Adrenal gland (tissue), 9 donors: ENCODE measurements at regions not wholly inside any gene's neighbourhood (a gene's known extent, or its start where the extent isn't known, plus 50 kb on each side); places are given as distances from the start of the nearest gene placed in this dataset.

Source experiments
- DNase-seq, 7 donors: peaks; one replicate each; pipeline ENCODE4 v3.0.0-alpha.2; 2019 to 2020
- H3K27ac ChIP-seq, 5 donors: fragments of 200-600 bp; sonication (generic) in 4 of 5; 1 replicate in 3 of 5; 2 replicates in 2 of 5; pipeline versions ENCODE4 v1.5.1 to v1.8.0; 2016 to 2020; ENCODE audit warnings: mild to moderate bottlenecking in 1 of 5
- H3K27me3 ChIP-seq: fragments of 200-600 bp; 2 replicates; pipeline ENCODE4 v1.8.0; 2021
- H3K36me3 ChIP-seq, 2 donors: fragments of 200-600 bp; replicated peaks in 1 of 2; 1 replicate in 1 of 2; 2 replicates in 1 of 2; pipeline versions ENCODE4 v1.5.1 to v1.8.0; 2018 to 2022
- H3K4me1 ChIP-seq, 2 donors: fragments of 200-600 bp; replicated peaks in 1 of 2; 1 replicate in 1 of 2; 2 replicates in 1 of 2; pipeline versions ENCODE4 v1.5.1 to v1.8.0; 2018 to 2021
- H3K4me3 ChIP-seq, 4 donors: fragments of 200-600 bp; sonication (generic) in 3 of 4; one replicate each; pipeline ENCODE4 v1.5.1; 2016 to 2018
- H3K9me3 ChIP-seq, 3 donors: fragments of 200-600 bp; sonication (generic) in 1 of 3; replicated peaks in 1 of 3; 1 replicate in 2 of 3; 2 replicates in 1 of 3; pipeline versions ENCODE4 v1.5.1 to v1.8.0; 2016 to 2021
- POLR2A ChIP-seq, 2 donors: fragments of 450-650 bp; IDR thresholded peaks; one replicate each; pipeline ENCODE4 v1.6.1; 2017; ENCODE audit warnings: antibody characterized with exemption in 2 of 2, mild to moderate bottlenecking in 2 of 2, moderate library complexity in 1 of 2
- WGBS, 4 donors: extraction: QIAGEN DNeasy Blood & Tissue Kit in 2 of 4; methylation state at CpG; one replicate each; pipeline versions ENCODE4 v1.1.5 to v1.1.7; 2013 to 2017; 5-methylcytosine and 5-hydroxymethylcytosine counted together
- intact Hi-C, 2 donors: fragments of 100-400 bp; cut with DNase I; formaldehyde crosslinking; loops; one replicate each; pipeline versions ENCODE4 v1.14.1 to v1.15.0; 2022 to 2023
- TF ChIP-seq, protein P1 (sequence below), 6 experiments: fragments of 450-650 bp in 4 of 6; fragments of 200-600 bp in 2 of 6; sonication (generic) in 1 of 6; IDR thresholded peaks; 1 replicate in 5 of 6; 2 replicates in 1 of 6; pipeline versions ENCODE4 v1.5.1 to v1.8.0; 2016 to 2021; ENCODE audit warnings: antibody characterized with exemption in 6 of 6, mild to moderate bottlenecking in 2 of 6, moderate library complexity in 1 of 6
- donor health status: healthy with polysubstance abuse.
- donor health status: Bipolar disorder and iron deficiency.
- donor health status: DM: yes; HTN: yes; CAD: no.
- donor health status: DM: no; HTN: no; CAD: no.
- donor health status: DM: no; HTN: no; CAD: no.

DNA sequence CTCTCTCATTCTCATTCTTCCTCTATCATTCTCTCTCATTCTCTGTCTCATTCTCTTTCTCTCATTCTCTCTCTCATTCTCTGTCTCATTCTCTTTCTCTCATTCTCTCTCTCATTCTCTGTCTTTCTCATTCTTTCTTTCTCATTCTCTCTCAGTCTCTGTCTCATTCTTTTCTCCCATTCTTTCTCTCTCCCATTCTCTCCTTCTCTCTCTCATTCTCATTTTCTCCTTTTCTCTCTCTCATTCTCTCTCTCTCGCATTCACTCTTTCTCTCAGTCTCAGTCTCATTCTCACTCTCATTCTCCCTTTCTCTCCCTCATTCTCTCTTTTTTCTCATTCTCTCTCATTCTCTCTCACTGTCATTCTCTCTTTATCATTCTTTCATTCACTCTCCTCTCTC, 152.0 kb upstream of the UQCRFS1 start:
- Histone ChIP-seq H3K4me1 (no peaks in the 10 kb centered on the region), H3K27ac (no peak overlapping the region), H3K9me3 (peaks cover 0 to 4% (median 0%) of the 10 kb centered on the region in 3 donors), H3K4me3 (no peak overlapping the region), H3K27me3 (no peaks in the 10 kb centered on the region), H3K36me3 (no peaks in the 10 kb centered on the region)
- intact Hi-C loops: no loop called here
- DNase-seq: no peak
- no peak for TF ChIP-seq POLR2A (IDR thresholded peaks at IDR 0.05)
- TF ChIP-seq, protein P1, sequence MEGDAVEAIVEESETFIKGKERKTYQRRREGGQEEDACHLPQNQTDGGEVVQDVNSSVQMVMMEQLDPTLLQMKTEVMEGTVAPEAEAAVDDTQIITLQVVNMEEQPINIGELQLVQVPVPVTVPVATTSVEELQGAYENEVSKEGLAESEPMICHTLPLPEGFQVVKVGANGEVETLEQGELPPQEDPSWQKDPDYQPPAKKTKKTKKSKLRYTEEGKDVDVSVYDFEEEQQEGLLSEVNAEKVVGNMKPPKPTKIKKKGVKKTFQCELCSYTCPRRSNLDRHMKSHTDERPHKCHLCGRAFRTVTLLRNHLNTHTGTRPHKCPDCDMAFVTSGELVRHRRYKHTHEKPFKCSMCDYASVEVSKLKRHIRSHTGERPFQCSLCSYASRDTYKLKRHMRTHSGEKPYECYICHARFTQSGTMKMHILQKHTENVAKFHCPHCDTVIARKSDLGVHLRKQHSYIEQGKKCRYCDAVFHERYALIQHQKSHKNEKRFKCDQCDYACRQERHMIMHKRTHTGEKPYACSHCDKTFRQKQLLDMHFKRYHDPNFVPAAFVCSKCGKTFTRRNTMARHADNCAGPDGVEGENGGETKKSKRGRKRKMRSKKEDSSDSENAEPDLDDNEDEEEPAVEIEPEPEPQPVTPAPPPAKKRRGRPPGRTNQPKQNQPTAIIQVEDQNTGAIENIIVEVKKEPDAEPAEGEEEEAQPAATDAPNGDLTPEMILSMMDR (IDR thresholded peaks at IDR 0.05): no peak
- WGBS, 4 donors: 87 to 93% (median 89%) methylated on average over 1 of the region's 1 CpG

DNA sequence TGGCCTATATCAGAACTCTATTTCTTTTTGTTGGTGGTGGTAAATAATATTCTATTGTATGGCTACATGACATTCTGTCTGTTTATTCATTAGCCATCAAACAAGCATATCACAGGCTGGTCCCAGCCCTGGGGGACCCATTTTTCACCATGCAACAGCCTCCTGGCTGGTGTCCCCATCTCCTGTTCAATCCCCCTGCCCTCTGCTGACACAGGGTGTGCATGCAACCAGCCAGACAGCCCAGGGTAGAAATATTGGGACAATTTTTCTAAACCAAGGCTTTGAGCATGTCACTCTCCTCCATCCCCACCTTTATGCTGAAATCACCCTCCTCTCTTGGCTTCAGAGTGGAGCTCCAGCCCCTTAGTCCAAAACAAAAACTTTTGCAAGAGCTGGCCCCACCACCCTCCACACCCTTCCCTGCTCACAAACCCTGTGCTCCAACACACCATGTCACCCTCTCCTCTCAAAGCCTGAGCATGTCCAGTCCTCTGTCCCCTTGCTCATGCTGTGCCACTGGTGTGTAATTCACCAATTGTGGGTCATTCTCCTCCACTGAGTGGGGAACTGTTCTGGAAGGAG, 153.0 kb upstream of the UQCRFS1 start:
- Histone ChIP-seq H3K27me3 (no peaks in the 10 kb centered on the region), H3K9me3 (peaks cover 0 to 4% (median 0%) of the 10 kb centered on the region in 3 donors), H3K4me1 (no peaks in the 10 kb centered on the region), H3K27ac (no peak overlapping the region), H3K36me3 (no peaks in the 10 kb centered on the region), H3K4me3 (no peak overlapping the region)
- intact Hi-C loops: no loop called here
- TF ChIP-seq, protein P1 (IDR thresholded peaks at IDR 0.05): no peak
- TF ChIP-seq POLR2A (IDR thresholded peaks at IDR 0.05): no peak
- no peak for DNase-seq

DNA sequence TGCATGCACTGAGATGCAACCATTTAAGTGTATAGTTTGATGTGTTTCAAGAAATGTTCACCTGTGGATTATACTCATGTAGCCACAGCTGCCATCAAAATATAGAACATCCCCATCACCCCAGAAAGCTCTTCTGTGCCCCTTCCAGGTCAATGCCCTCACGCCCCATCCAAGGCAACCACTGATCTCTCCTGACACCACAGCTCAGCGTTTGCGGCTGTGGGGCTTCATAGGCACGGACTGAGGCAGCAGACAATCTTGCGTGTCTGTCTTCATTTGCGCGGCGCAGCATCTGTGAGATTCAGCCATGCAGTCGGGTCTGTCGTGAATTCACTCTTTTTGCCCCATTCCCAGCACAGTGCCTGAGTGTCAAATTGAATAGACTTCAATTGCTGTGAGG, 153.8 kb upstream of the UQCRFS1 start:
- WGBS, 4 donors: 81 to 85% (median 83%) methylated on average over 10 of the region's 10 CpGs
- H3K27me3 ChIP-seq: no peaks in the 10 kb centered on the region
- H3K36me3 ChIP-seq: no peaks in the 10 kb centered on the region
- DNase-seq: no peak
- intact Hi-C loops: no loop called here
- TF ChIP-seq, protein P1 (IDR thresholded peaks at IDR 0.05): no peak
- no peak for TF ChIP-seq POLR2A (IDR thresholded peaks at IDR 0.05)
- H3K9me3 ChIP-seq: peaks cover 0 to 4% (median 0%) of the 10 kb centered on the region in 3 donors
- H3K27ac ChIP-seq: no peak overlapping the region
- H3K4me1 ChIP-seq: no peaks in the 10 kb centered on the region
- no peak overlapping the region for H3K4me3 ChIP-seq

DNA sequence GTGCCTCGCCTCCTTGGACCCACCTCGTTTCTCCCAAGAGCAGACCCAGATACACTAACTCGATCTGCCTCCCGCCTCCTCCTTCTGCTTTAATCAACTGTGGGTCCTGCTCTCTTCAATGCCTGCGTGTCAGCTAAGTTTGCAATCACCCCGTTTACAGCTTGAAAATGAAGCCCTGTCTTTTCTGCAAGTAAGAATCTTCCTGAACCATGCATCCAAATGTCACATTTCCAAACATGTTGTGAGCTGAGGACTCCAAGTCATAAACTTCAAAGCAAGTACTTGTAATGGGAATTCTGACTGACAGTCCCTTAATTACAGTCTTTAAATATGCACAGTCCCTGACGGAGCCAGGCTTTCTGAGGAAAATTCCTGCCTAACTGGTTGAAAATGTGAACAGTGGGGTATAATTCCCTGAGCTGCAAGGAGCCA, 154.9 kb upstream of the UQCRFS1 start:
- no peak for DNase-seq
- 17 to 24% (median 22%) methylated on average over 7 of the region's 7 CpGs for WGBS, 4 donors
- TF ChIP-seq, protein P1 (IDR thresholded peaks at IDR 0.05): no peak
- TF ChIP-seq POLR2A (IDR thresholded peaks at IDR 0.05): no peak
- no peak overlapping the region for H3K27ac ChIP-seq
- H3K9me3 ChIP-seq: no peaks in the 10 kb centered on the region
- no peaks in the 10 kb centered on the region for H3K36me3 ChIP-seq
- H3K4me1 ChIP-seq: no peaks in the 10 kb centered on the region
- H3K27me3 ChIP-seq: no peaks in the 10 kb centered on the region
- H3K4me3 ChIP-seq: no peak overlapping the region
- intact Hi-C loops: no loop called here
